GM18951 (cell line): ENCODE measurements at regions not wholly inside any gene's neighbourhood (a gene's known extent, or its start where the extent isn't known, plus 50 kb on each side); places are given as distances from the start of the nearest gene placed in this dataset.

Experiments used
- POLR2A ChIP-seq: IDR thresholded peaks from 4 replicates; pipeline ENCODE4 v1.6.1; 2011; ENCODE audit warnings: mild to moderate bottlenecking; ENCODE audit not compliant: insufficient read length, insufficient read depth; ENCODE audit errors: extremely low read depth
- in situ Hi-C: fragments of 300-500 bp; cut with MboI; formaldehyde crosslinking; loops from one replicate; pipeline ENCODE4 v1.12.0; 2022; ENCODE audit warnings: low sequenced_read_pairs, mixed read lengths, inconsistent platforms; ENCODE audit not compliant: unreplicated experiment

DNA sequence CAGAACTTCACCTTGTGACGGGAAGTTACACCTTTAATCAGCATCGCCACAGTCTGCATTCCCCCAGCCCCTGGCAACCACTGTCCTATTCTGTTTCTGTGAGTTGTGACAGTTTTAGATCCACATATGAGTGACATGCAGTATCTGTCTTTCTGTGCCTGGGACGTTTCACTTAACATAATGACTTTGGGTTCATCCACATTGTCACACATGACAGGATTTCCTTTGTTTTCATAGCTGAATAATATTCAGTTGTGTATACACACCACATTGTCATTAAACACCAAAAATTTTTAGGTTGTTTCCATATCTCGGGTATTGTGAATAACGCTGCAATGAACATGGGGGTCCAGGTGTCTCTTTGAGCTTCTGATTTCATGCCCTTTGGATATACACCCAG, 62.6 kb upstream of the BDH1 start:
- in situ Hi-C loops: loop anchor here (25.0 kb wide), 1 partner anchor 1631 kb away; no protein-coding TSS in a partner anchor

DNA sequence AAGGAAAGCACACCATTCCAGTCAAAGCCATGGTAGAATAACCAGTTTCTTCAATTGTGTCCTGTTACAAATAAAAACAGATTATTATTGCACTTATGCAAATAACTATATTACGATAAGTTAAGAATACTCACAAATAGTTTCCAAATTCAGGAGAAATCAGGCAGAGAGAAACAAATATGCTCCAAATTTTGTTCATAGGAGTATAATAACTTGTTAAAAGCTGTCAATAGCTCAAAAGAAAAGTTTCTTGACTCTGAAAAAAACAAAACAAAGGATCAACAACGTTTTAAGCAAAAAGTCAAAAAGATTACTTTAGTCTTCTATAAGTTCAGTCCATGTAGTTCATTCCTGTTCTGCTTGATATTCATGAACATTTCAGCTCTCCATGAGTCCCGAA, 59.7 kb upstream of the BDH1 start:
- in situ Hi-C loops: loop anchor here (25.0 kb wide), 1 partner anchor 1628 kb away; no protein-coding TSS in a partner anchor
- TF ChIP-seq POLR2A: no peak

DNA sequence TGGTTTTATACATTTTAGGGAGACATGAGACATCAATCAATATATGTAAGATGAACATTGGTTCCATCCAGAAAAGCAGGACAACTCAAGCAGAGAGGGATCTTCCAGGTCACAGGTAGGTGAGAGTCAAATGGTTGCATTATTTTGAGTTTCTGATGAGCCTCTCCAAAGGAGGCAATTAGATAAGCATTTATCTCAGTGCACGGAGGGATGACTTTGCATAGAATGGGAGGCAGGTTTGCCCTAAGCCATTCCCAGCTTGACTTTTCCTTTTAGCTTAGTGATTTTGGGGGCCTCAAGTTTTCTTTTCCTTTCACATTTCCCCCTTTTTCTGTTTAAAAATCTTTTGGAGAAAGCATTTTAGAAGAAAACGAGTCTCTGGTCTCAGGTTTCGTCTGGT, 58.4 kb upstream of the BDH1 start:
- in situ Hi-C loops: loop anchor here (25.0 kb wide), 1 partner anchor 1627 kb away; no protein-coding TSS in a partner anchor

DNA sequence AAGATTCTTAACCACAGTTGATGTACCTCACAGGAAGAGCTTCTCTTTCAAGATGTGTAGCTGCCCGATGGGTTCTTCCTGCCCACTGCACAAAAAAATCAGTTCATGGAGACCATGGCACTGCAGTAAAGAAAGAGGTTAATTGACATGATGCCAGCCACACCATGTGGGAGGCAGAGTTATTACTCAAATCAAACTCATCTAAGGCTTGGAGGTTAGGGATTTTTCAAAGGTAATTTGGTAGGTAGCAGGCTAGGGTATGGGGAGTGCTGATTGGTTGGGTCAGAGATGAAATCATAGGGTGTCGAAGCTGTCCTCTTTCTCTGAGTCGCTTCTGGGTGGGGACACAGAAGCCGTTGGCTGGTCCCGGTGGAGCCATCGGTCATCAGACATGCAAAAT, 57.4 kb upstream of the BDH1 start:
- in situ Hi-C loops: loop anchor here (25.0 kb wide), 1 partner anchor 1626 kb away; no protein-coding TSS in a partner anchor
- no peak for TF ChIP-seq POLR2A

DNA sequence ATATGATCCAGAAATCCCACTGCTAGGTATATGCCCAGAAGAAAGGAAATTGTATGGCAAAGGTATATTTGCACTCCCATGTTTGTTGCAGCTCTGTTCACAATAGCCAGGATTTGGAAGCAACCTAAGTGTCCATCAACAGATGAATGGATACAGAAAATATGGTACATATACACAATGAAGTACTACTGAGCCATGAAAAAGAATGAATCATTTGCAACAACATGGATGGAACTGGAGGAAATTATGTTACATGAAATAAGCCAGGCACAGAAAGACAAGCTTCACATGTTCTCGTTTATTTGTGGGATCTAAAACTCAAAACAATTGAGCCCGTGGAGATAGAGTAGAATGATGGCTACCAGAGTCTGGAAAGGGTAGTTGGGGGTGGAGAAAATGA, 55.5 kb upstream of the BDH1 start:
- no peak for TF ChIP-seq POLR2A
- in situ Hi-C loops: loop anchor here (25.0 kb wide), 1 partner anchor 1624 kb away; no protein-coding TSS in a partner anchor

DNA sequence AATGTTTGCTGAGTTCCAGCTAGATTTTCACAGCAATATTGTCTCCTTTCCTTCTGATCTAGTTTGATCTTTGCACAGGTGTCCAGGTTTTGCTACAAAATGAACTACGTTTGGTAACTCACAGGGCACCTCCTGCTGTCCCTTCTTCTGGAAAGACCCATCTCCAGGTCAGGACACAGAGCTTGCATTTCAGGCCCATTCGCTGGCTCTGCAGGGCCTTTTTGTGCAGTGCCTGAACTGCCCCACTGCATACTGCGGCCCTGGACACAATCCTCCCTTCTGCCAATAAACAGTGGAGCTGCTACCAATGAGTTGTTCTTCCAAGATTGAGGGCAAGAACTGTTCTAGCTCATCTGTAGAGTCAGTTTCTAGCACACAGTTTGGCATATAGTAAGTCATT, 50.7 kb upstream of the BDH1 start:
- in situ Hi-C loops: loop anchor here (25.0 kb wide), 1 partner anchor 1619 kb away; no protein-coding TSS in a partner anchor
- no peak for TF ChIP-seq POLR2A
